ENCODE measurements at regions not wholly inside any gene's neighbourhood (a gene's known extent, or its start where the extent isn't known, plus 50 kb on each side); places are given as distances from the start of the nearest gene placed in this dataset.

GRCh38 chr9:118536153-118536552, 832.0 kb downstream of the TLR4 start:
- no peaks in the 10 kb centered on the region for H3K9me3 ChIP-seq
- POLR2A ChIA-PET = no interaction called here

GRCh38 chr9:118538959-118539358, 830.3 kb downstream of the BRINP1 start:
- Histone ChIP-seq H3K9me3 (no peaks in the 10 kb centered on the region), H3K27ac (no peak overlapping the region), H3K4me2 (no peak overlapping the region), H3K4me3 (no peak overlapping the region), H3K4me1 (0 out of 3 replicates have a peak, but pooled peaks cover 3% of the 10 kb centered on the region)
- ATAC-seq (no peak), FAIRE-seq (no peak), DNase-seq (ENCODE audit: low read depth in 1 of 2, low spot score in 1 of 2) (no peak)
- no peak for TF ChIP-seq EP300 (IDR thresholded peaks at IDR 0.05)
- ChIA-PET CTCF (interaction anchor here (1.1 kb wide), 1 partner anchor 26 kb away, joined by 3 read pairs; no protein-coding TSS in a partner anchor), POLR2A (no interaction called here)
- 47% methylated on average over 2 of the region's 2 CpGs for WGBS (ENCODE audit: missing lambda C conversion rate)

More at GRCh38 chr9:118536153-118536552, 832.0 kb downstream of the TLR4 start:
- no peak overlapping the region for H3K4me3 ChIP-seq
- peaks cover 15% of the 10 kb centered on the region; the same call in 2 of the 3 replicates for H3K4me1 ChIP-seq
- CTCF ChIA-PET = no interaction called here
- no peak overlapping the region for H3K27ac ChIP-seq
- TF ChIP-seq CHD4 (IDR thresholded peaks at IDR 0.05; ENCODE audit: borderline replicate concordance) = no peak
- TF ChIP-seq SMC3 (IDR thresholded peaks at IDR 0.05) = no peak
- no peak for TF ChIP-seq MYC (IDR thresholded peaks at IDR 0.05; ENCODE audit: borderline replicate concordance, low read length)
- no peak for TF ChIP-seq TP53 (CRISPR knock-in tag; IDR thresholded peaks at IDR 0.05)
- TF ChIP-seq RARB (CRISPR knock-in tag; IDR thresholded peaks at IDR 0.05) = no peak
- TF ChIP-seq HES2 (IDR thresholded peaks at IDR 0.05) = no peak
- ATAC-seq = no peak
- no peak overlapping the region for H3K4me2 ChIP-seq
- no peak for DNase-seq (ENCODE audit: low read depth in 1 of 2, low spot score in 1 of 2)
- WGBS (ENCODE audit: missing lambda C conversion rate) = 23% methylated on average over 4 of the region's 4 CpGs
- FAIRE-seq = no peak

- CTCF ChIA-PET = no interaction called here
- no peak for FAIRE-seq
Measured at GRCh38 chr9:118553465-118553864, 815.8 kb downstream of the BRINP1 start.

More at GRCh38 chr9:118553465-118553864, 815.8 kb downstream of the BRINP1 start:
- no peak overlapping the region for H3K4me2 ChIP-seq
- no peak overlapping the region for H3K4me3 ChIP-seq
- no peak for DNase-seq (ENCODE audit: low read depth in 1 of 2, low spot score in 1 of 2)
- no peaks in the 10 kb centered on the region for H3K9me3 ChIP-seq
- TF ChIP-seq HMGXB4 (CRISPR knock-in tag; IDR thresholded peaks at IDR 0.05; ENCODE audit: borderline replicate concordance) (no peak), CBX8 (IDR thresholded peaks at IDR 0.05) (no peak), ATOH8 (CRISPR knock-in tag; IDR thresholded peaks at IDR 0.05; ENCODE audit: low read depth) (no peak), BCL3 (IDR thresholded peaks at IDR 0.05) (no peak), KDM5A (IDR thresholded peaks at IDR 0.05) (no peak), CHD4 (IDR thresholded peaks at IDR 0.05; ENCODE audit: borderline replicate concordance) (no peak), MAX (IDR thresholded peaks at IDR 0.05) (no peak), RARB (CRISPR knock-in tag; IDR thresholded peaks at IDR 0.05) (no peak), JUN (IDR thresholded peaks at IDR 0.05) (no peak), ZFP36 (IDR thresholded peaks at IDR 0.05; ENCODE audit: borderline replicate concordance, partially characterized antibody) (no peak), POLR2A (IDR thresholded peaks at IDR 0.05; ENCODE audit: low read length) (no peak), HOXA7 (CRISPR knock-in tag; IDR thresholded peaks at IDR 0.05) (no peak), PBX3 (IDR thresholded peaks at IDR 0.05) (no peak), ZSCAN20 (CRISPR knock-in tag; IDR thresholded peaks at IDR 0.05) (no peak)
- no peak overlapping the region for H3K27ac ChIP-seq
- no peak for ATAC-seq
- POLR2A ChIA-PET = no interaction called here
- 0 out of 3 replicates have a peak, but pooled peaks cover 4% of the 10 kb centered on the region for H3K4me1 ChIP-seq
- WGBS (ENCODE audit: missing lambda C conversion rate) = 71% methylated on average over 1 of the region's 1 CpG

All from A549 (cell line).